ENCODE measurements at regions not wholly inside any gene's neighbourhood (a gene's known extent, or its start where the extent isn't known, plus 50 kb on each side); places are given as distances from the start of the nearest gene placed in this dataset.

DNA sequence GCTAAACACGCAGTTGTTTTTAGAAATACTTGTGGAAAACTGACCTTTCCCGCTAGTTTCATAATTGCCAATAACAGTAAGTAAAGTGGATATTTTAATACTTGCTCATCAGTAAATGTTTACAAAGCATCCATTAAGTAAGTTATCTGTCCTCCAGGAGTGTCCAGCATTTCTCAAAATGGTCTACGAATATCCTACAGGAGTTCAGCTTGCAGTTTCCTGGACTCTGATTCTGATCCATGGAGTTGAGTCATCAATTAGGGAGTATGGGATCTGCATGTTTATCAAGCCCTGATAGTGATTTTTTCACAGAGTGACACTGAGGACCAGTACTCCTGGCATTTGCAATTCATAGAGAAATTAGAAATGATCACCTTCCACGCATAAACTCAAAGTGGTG lies 325.2 kb upstream of the AADAT start:
- H3K23me2 ChIP-seq (ENCODE audit: low read depth, low read length): no peaks in the 10 kb centered on the region
- DNase-seq (ENCODE audit: low read depth in 1 of 2, low spot score in 2 of 2) (no peak), FAIRE-seq (no peak)
- no peak overlapping the region for H2BK12ac ChIP-seq (ENCODE audit: low read depth, low read length)
- H2BK120ac ChIP-seq (replicated peaks; ENCODE audit: low read depth, low read length): no peak overlapping the region
- H2AFZ ChIP-seq (ENCODE audit: low read length): no peak overlapping the region
- no peak overlapping the region for H2BK15ac ChIP-seq (ENCODE audit: low read length)
- H3K79me2 ChIP-seq (ENCODE audit: control insufficient read depth in 1 of 2, insufficient read depth in 2 of 2, low read length in 2 of 2): no peaks in the 10 kb centered on the region
- no peak overlapping the region for H4K91ac ChIP-seq (replicated peaks; ENCODE audit: insufficient read length, low read length)
- no peak overlapping the region for H3K23ac ChIP-seq (ENCODE audit: insufficient read length)
- H3K27me3 ChIP-seq (replicated peaks in 1 of 4; ENCODE audit: control insufficient read depth in 3 of 4, extremely low read depth in 1 of 4, insufficient read depth in 3 of 4, low read length in 3 of 4): no peaks in the 10 kb centered on the region
- H3K4me3 ChIP-seq (ENCODE audit: extremely low read depth in 1 of 4, insufficient read depth in 2 of 4, low read depth in 3 of 4, low read length in 4 of 4): no peak overlapping the region
- H2BK20ac ChIP-seq (ENCODE audit: low read length): no peak overlapping the region
- CTCF ChIA-PET (ENCODE audit: partially characterized antibody): interaction anchor here (0.9 to 1.5 kb wide), 4 partner anchors 14 to 156 kb away, joined by 3 to 4 read pairs (median 4); no protein-coding TSS in a partner anchor
- H2AK5ac ChIP-seq (ENCODE audit: low read depth, low read length): no peak overlapping the region
- no peak overlapping the region for H3K56ac ChIP-seq (replicated peaks; ENCODE audit: insufficient read length, low read depth, low read length)
- no peak overlapping the region for H3K4me2 ChIP-seq (ENCODE audit: insufficient read depth in 1 of 2, low read depth in 2 of 2, low read length in 2 of 2)
- H3K36me3 ChIP-seq (ENCODE audit: control insufficient read depth in 2 of 4, insufficient read depth in 4 of 4, low read length in 3 of 4): no peaks in the 10 kb centered on the region
- H3K14ac ChIP-seq (ENCODE audit: insufficient read length): no peak overlapping the region
- H3K4me1 ChIP-seq (replicated peaks in 1 of 4; ENCODE audit: control insufficient read depth in 3 of 4, insufficient read depth in 4 of 4, low read length in 3 of 4): no peaks in the 10 kb centered on the region
- POLR2A ChIA-PET (ENCODE audit: partially characterized antibody): no interaction called here
- no peaks in the 10 kb centered on the region for H3K79me1 ChIP-seq (ENCODE audit: low read depth, low read length)
- H3K9ac ChIP-seq (replicated peaks in 1 of 4; ENCODE audit: extremely low read depth in 1 of 4, low read depth in 3 of 4, low read length in 3 of 4): no peak overlapping the region
- H4K20me1 ChIP-seq (replicated peaks in 1 of 2; ENCODE audit: control insufficient read depth in 1 of 2, insufficient read depth in 2 of 2, low read length in 2 of 2): no peaks in the 10 kb centered on the region
- no peaks in the 10 kb centered on the region for H3K9me3 ChIP-seq (ENCODE audit: insufficient read depth in 2 of 2, low read depth in 1 of 2, low read length in 1 of 2)
- no peak overlapping the region for H4K5ac ChIP-seq (ENCODE audit: insufficient read length, low read depth, low read length)
- no peak overlapping the region for H3K4ac ChIP-seq (replicated peaks; ENCODE audit: insufficient read length, low read depth, low read length)
- no peak overlapping the region for H2BK5ac ChIP-seq (ENCODE audit: low read depth, low read length)
- WGBS, 2 experiments (ENCODE audit: extremely low coverage in 1 of 2, insufficient coverage in 1 of 2, insufficient read length in 1 of 2, insufficient replicate concordance in 2 of 2, low coverage in 1 of 2, low lambda C conversion rate in 2 of 2, missing lambda C conversion rate in 1 of 2): 90% methylated on average over 4 of the region's 4 CpGs; no CpG with 5 or more reads in 1 of the 2 experiments
- no peak overlapping the region for H3K18ac ChIP-seq (ENCODE audit: extremely low read depth, low read length)
- no peak overlapping the region for H4K8ac ChIP-seq (ENCODE audit: extremely low read depth, insufficient read depth, low read length)
- H3K27ac ChIP-seq (ENCODE audit: low read depth, low read length): no peak overlapping the region
- no peak for TF ChIP-seq EZH2 (IDR thresholded peaks at IDR 0.05; ENCODE audit: low read depth, low read length, severe bottlenecking)
- no peak for TF ChIP-seq GABPA (IDR thresholded peaks at IDR 0.05; ENCODE audit: borderline replicate concordance, insufficient read depth, low read length)
- no peak for TF ChIP-seq CHD1 (IDR thresholded peaks at IDR 0.05; ENCODE audit: low read depth, low read length)
- no peak for TF ChIP-seq PHF8 (conservative IDR thresholded peaks at IDR 0.05; ENCODE audit: low read depth, low read length)
- TF ChIP-seq SIX5 (IDR thresholded peaks at IDR 0.05; ENCODE audit: low read depth, low read length): no peak
- no peak for TF ChIP-seq POU5F1 (IDR thresholded peaks at IDR 0.05; ENCODE audit: low read depth, low read length)
- TF ChIP-seq, protein P1, sequence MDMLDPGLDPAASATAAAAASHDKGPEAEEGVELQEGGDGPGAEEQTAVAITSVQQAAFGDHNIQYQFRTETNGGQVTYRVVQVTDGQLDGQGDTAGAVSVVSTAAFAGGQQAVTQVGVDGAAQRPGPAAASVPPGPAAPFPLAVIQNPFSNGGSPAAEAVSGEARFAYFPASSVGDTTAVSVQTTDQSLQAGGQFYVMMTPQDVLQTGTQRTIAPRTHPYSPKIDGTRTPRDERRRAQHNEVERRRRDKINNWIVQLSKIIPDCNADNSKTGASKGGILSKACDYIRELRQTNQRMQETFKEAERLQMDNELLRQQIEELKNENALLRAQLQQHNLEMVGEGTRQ (IDR thresholded peaks at IDR 0.05; ENCODE audit: low read length): no peak
